GM18870 (cell line): ENCODE measurements at regions not wholly inside any gene's neighbourhood (a gene's known extent, or its start where the extent isn't known, plus 50 kb on each side); places are given as distances from the start of the nearest gene placed in this dataset.
A peak's percentile ranks its signal among the peaks of the same experiment; 100 is the strongest.

ENCODE experiments used
- ATAC-seq: cut with Tn5 transposase; IDR thresholded peaks from one replicate; pipeline ENCODE4 v1.9.1; 2021; ENCODE audit warnings: moderate library complexity; ENCODE audit not compliant: unreplicated experiment

DNA sequence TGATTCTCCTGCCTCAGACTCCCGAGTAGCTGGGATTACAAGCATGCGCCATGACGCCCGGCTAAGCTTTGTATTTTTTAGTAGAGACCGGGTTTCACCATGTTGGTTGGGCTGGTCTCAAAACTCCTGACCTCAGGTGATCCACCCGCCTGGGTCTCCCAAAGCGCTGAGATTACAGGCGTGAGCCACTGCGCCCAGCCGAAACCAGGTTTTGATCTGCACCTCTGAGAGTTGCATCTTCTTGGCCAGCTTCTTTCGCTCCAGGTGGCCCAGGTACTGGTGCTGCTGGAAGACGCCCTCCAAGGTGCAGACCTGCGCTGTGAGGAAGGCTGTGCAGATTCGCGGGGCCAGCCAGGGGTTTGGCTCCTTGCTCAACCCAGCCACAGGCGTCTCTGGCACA lies 275.4 kb upstream of the LRRC3B start:
- ATAC-seq = no peak

DNA sequence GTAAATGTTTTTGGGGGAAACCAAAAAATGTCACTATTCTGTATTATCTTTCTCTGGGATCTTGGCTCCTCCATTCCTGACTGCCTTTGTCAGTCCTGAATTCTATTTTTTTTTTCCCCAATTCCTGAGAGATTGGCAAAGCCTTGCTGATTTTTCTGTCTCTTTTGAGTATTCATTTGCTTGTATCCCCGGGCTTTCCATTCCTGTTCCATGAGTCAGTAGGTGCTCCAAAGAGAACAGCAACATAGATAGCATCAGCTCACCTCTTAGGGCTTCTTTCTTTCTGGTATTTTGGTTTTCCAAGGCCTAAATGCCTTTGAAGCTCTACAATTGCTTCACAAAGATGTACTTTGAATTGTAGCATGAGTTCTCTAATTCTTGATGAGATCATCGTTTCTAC lies 271.7 kb upstream of the LRRC3B start:
- no peak for ATAC-seq

DNA sequence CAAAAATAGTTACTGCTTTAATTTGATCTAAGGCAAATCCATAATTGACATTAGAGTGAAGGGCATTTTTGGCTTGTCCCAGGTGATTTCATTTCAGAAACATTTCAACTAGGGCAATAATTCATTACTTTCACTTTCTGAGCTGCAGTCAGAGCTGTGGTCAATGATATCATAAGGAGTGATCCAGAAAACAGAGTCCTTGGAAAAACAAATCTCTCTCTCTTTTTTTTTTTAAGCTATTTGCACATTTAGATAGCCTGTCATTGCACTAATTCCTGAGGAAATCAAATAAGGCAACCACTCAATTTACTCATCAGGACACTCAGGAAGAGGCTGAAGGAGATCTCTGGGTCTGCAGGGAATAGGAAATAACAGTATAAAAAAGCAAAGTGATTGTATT lies 269.5 kb upstream of the LRRC3B start:
- ATAC-seq = no peak

- no peak for ATAC-seq
Measured at GRCh38 chr3:26358405-26358804, 264.2 kb upstream of the LRRC3B start.

DNA sequence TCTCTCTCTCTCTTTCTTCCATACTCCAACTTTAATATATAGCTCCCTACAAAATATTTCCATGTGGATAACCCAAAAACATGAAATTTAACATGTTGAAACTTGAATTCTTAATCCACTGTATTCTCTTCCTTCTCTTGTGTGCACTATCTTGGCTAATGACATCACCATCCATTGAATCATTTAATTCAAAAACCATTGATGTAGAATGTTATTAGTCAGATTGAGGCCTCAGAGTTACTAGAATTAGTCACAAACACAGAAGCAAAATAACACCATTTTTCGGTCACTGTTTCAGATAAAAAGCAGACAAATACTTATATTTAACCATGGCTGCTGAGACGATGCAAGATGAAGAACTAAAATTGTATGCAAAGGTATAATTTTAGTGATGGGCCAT lies 256.9 kb upstream of the LRRC3B start:
- no peak for ATAC-seq

DNA sequence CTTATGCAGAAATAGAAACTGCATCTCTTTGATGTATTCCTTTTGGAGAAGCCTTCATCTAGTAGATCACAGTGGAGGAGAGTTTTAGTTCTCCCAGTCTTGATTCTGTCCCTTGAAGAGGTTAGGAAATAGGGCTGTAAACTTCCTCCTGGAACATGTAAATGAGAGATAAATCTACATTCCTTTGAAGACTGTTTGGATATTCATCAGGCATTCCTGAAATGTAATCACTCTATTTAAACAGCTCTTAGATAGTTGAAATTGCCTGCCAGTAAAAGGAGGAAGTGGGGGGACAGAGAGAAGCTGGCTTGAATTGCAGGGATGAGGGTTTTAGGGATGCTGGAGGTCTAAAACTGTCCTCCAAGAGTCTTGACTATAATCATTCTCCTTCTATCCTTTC lies 254.3 kb upstream of the LRRC3B start:
- no peak for ATAC-seq

DNA sequence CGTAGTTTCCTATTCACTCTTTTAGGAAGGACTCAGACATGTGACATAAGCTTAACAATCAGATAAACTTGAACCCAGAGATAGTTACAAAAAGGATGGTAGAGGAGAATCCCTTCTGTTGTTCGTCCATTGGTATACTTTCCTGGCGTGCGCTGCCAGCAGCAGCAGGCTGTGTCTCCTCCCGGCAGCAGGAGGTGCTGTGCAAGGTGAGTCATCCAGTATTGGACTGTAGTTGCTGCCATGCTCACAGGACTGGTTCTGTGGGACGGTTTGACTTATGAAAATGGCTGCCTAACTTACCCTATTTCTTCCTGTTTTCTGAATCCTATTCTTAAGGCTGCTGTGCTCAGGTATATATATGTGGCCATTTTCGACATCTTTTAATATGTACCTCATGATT lies 253.4 kb upstream of the LRRC3B start:
- no peak for ATAC-seq

GRCh38 chr3:26375843-26376530 lies 246.6 kb upstream of the LRRC3B start:
- ATAC-seq = no peak

DNA sequence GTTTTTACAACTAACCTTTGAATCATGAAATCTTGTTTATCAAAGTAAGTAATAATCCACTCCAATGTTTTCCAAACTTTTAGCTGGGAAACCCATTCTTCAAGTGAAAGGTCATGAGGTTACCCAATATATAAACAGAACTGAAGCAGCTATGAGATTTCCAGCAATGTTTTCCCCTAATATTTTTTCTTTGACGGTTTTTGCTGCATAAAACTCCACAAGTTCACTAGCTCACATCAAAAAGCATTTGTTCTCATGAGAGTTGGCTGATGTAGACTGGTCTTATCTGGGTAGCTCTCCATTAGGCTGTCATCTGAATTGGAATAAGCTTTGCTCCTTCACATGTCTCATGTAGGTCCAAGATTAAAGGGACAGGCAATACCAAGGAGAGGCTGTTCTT lies 241.2 kb upstream of the LRRC3B start:
- ATAC-seq = no peak

DNA sequence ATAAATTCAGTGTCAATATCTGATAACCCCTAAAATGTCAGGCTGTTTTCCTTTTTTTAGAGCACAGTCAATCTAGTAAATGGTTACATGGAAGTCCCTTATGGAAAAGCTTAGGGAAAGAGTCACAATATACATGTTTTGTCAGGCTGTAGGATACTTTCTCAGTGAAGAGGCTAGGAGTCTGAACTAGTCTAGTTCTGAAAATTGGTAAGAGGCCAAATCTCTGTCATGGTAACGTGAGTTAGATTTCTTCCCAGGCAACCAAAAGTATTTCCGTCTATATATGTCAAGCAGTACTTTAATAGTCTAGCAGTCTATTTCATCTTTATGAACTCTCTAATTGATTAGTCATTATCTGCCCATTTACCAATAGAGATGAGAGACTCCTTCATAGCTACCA lies 215.9 kb upstream of the LRRC3B start:
- ATAC-seq = no peak

DNA sequence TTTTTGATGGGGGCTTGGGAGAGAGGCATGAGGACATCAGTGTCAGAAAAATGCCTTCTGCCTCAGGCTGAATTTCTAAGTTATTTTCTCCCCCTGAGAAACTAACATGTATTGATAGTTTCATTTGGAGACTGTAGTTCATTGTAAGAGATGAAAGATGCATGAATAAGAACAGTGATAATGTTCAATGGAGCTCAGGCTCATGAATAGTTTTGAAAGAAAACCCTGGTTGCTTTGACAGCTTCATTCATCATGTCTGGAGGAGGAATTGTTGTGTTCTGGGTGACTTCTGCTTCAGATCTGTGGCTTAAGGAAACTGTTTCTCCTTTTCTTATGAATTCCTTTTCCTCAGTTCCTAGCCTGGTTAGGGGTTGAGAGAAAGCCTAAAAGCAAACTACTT lies 204.0 kb upstream of the LRRC3B start:
- no peak for ATAC-seq

GRCh38 chr3:26422415-26422814 lies 200.2 kb upstream of the LRRC3B start:
- peak; percentile 67 for ATAC-seq

DNA sequence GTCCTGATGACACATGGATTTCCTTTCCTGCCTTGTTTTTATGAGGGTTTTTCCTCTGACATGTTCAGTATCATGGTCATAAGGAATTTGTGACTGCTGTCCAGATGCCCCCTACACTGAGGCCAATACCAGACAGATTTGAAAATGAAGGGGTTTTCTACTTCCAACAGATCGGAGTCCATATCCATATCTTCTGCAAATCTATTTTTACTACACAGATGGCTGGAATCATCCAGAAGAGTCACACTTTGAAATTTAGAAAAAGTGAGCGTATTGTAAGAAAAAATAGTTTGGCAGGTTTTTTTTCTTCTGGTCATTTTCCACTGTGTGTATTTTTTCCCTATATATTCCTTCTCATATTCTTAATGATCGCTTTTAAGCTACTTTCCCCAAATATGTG lies 197.5 kb upstream of the LRRC3B start:
- ATAC-seq = no peak

- no peak for ATAC-seq
Measured at GRCh38 chr3:26428992-26429391, 193.6 kb upstream of the LRRC3B start.

- ATAC-seq = no peak
Measured at GRCh38 chr3:26437678-26438077, 184.9 kb upstream of the LRRC3B start.

DNA sequence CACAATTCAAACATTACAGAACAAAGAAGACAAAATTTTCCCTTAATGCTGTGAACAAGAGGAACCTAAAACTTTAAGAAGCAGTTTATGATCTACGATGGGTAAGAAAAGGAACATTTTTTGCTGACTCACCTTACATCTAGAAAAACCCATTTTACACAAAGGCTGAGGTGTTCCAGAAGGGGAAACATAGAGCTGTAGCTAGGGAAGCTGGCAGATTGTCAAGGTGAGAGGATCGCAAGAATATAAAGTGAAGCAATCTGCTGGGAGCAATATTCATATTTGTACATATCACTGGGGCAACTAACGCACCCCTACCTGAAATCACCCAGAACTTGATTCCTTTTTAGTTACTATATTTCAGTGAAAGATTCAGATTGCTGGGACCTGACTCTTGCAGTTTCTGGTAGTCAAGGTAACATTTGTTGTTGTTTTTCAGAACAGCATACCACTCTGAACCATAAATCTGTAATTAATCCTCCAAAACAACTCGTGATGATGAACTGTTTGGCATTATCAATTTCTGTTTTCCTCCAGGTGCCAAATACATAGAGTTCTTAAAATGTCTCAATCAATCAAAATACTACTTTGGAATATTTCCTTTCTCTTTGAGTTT lies 184.1 kb upstream of the LRRC3B start:
- ATAC-seq = no peak

DNA sequence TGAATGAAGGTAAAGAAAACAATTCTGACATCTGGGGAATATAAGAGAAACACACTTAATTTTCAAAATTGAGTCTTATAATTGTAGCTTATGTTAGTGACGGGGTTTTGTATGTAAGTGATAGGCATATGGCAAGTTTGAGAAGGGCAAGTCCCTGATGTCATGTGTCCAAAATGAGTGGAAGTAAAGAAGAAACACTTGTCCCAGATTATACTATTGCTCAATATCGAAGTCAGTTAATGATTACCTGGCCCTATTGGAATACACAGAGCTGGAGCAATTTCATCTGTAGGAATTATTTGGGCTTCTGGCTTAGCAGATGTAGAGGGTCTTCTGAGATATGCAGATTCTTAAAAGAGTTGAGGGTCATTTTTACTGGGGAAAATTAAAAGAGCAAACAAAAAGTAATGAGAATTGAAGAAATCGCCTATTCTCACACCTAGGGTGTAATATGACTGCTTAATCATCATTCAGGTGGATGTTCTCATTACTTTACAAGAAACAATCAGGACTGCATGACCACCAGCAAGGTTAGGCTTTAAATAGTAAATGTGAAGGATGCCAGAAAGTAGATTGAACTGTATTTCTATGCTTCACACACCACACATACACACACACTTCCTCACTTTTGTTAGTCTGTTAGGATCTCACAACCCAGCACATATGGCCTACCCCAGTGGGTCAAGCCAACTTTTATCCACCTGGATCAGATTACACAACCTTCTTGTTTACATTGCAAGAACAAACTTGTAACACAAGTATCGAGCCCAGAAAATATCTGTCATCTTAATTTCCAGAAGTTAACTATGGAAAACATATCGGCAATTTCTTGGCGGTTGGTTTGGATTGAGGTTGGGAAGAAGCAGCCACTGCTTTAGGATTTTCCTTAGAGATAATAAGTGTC lies 183.3 kb upstream of the LRRC3B start:
- no peak for ATAC-seq

GRCh38 chr3:26449996-26450395 lies 172.6 kb upstream of the LRRC3B start:
- ATAC-seq = peak; percentile 73

DNA sequence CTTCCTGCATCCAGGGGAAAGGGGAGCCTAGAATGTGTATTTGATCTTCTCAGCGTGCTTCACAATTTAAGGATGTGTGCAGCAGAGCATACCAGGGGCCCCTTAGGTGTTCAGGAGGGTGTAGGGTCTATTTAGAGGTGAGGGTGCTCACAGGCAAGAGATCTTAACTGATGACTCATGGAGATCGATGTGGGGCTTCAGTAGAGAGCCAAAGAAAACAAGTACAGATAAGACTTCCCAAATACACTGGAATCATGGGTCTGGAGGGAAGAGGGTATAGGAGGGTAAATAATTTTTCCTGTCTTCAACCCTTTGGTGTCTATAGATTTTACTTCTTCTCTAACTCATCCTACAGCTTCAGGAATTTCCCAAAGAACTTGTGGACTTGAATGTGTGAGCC lies 170.2 kb upstream of the LRRC3B start:
- no peak for ATAC-seq

GRCh38 chr3:26460985-26461384 lies 161.6 kb upstream of the LRRC3B start:
- ATAC-seq = no peak

DNA sequence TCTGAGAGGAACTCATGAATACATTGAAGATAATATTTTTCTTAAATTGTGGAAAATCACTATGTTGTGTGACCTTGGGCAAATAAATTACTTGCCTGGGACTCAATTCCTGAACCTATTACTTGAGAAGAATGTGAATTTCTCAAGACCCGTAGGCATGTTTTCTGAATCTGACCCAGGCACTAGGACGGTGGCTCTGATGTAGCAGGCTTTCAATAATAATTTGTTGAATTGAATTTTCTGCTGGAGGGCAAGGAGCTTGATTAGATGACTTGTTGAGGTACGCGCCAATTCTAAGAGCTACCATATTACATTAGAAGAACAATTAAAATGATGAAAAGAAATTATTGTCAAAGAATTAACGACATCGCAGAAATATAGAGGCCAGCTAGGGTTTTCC lies 150.2 kb upstream of the LRRC3B start:
- ATAC-seq = no peak

GRCh38 chr3:26474706-26475105 lies 147.9 kb upstream of the LRRC3B start:
- ATAC-seq = no peak
